Left renal pelvis (tissue), 4 donors: ENCODE measurements at regions not wholly inside any gene's neighbourhood (a gene's known extent, or its start where the extent isn't known, plus 50 kb on each side); places are given as distances from the start of the nearest gene placed in this dataset.

Experiments
- DNase-seq, 4 donors: peaks; one replicate each; pipeline ENCODE4 v3.0.0-alpha.2; 2013; ENCODE audit warnings: low read depth in 4 of 4, low spot score in 3 of 4

GRCh38 chr3:43159131-43159875 lies 53.4 kb upstream of the POMGNT2 start:
- DNase-seq, result no peak

- no peak for DNase-seq
These were observed 51.1 kb upstream of the POMGNT2 start for GRCh38 chr3:43156812-43157455.

DNA sequence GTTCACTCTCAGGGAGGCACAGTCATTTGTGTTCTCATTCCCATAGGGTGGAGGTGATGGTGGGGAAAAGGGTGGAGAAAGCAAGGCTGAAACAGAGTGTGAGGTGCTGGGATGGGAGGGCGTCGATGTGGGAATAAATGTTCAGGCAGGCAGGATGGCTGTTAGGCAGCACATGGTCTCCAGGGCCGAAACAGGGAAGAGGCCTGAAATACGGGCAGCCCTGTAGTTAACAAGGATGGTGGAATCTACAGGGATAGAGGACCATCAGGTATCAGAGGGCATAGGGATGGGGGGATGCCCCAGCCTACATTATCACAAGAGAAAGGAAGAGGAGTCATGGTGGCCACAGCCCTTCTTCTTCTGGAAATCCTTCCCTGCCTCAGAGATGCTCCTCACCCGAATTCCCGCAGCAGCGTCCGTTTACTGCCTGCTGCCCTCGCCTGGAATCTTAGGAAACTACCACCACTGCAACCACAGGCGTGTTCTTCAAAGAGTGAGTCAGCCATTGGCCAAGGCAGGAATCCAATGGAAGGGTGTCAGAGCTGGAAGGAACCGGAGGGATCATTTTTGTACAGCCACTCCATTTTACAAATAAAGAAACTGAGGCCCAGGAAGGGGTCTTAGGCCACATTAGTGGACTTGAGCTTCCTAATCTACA lies 49.7 kb upstream of the POMGNT2 start:
- DNase-seq, result no peak
